T1000 (cell line): ENCODE measurements at regions not wholly inside any gene's neighbourhood (a gene's known extent, or its start where the extent isn't known, plus 50 kb on each side); places are given as distances from the start of the nearest gene placed in this dataset.

Source experiments
- DNase-seq: peaks from one replicate; lab custom pipeline; 2025; ENCODE audit warnings: mixed read lengths; lab: John Stamatoyannopoulos, UW

GRCh38 chr9:88791105-88791805 is 200.0 kb upstream of the S1PR3 start:
- no peak for DNase-seq

GRCh38 chr9:88792502-88792901 is 198.8 kb upstream of the S1PR3 start:
- DNase-seq: no peak

DNA sequence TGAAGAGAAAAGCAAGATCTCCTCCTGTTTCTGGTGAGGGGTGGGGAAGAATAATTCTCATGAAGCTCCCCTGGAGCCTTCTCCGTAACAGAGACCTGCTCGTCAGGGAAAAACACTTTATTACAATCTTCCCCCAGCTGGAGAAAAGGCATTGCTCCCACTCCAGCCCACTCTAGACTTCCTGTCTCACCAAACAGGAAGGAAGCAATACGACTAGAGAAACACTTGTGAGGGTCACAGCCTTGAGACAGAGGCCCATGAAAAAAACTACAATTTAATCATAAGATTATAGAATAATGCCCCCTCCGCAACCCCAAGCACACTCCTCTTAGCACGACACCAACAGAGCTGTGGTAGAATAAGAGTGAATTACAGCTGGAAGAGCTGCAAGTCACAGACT is 197.2 kb upstream of the S1PR3 start:
- no peak for DNase-seq

GRCh38 chr9:88796947-88797346 is 194.3 kb upstream of the S1PR3 start:
- DNase-seq: no peak

GRCh38 chr9:88798476-88798875 is 192.8 kb upstream of the S1PR3 start:
- no peak for DNase-seq

GRCh38 chr9:88799541-88800328 is 191.5 kb upstream of the S1PR3 start:
- DNase-seq: no peak

DNA sequence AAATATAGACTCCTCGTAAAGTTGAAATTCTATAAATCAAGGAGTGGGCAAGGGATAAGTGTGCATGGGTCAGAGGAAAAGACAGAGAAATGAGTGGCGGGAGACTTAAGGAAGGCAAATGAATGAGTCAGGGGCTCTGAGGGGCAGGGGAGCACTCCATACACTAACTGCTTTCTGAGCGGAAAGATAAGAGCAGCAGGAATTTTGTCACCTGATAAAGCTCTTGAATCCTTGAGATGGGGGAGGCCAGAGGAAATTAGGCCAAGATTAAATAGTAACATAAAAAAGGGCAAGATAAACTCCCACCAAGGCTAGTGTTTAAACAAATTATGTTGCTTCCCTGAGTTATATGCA is 191.0 kb upstream of the S1PR3 start:
- no peak for DNase-seq

DNA sequence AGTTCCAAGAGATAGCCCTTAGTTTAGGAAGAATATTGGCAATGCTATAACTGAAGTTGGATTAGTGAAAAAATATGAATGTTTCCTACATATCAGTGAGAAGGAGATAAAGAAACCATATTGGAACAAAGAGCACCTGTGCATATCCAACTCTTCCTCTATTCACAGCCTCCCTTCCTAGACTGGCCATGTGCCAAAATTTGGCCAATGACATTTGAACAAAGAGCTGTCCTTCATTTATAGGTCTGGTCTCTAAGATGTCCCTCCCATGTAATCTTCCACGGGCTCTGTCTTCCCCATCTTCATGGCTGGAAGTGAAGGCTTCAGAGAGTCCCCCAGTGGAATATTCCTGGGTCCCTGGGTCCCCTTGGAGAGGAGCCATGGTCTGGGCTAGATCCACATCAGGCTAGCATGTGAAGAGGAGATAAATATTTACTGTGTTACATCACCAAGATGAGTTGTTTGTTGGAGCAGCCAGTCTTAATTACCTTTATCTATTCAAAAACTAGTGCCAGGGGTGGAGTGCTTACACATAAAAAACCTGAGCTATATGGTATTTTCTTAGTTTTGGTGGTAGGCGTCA is 190.0 kb upstream of the S1PR3 start:
- DNase-seq: no peak

DNA sequence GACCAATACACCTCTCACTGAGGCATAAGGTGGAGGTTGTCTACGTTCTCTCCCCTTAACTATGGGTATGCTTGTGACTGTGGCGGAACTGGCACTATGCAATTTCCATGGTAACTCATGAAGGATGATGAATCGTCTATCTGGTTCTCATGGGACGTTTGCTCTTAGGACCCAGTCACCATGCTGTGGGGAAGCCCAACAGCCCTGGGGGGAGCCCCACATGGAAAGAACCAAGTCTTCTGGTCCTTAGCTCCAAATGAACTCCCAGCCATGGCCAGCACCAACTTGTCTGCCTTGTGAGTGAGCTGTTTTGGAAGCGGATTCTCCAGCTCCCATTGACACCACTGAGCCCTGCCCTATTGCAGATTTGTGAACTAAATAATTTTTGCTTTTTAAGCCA is 188.7 kb upstream of the S1PR3 start:
- no peak for DNase-seq

DNA sequence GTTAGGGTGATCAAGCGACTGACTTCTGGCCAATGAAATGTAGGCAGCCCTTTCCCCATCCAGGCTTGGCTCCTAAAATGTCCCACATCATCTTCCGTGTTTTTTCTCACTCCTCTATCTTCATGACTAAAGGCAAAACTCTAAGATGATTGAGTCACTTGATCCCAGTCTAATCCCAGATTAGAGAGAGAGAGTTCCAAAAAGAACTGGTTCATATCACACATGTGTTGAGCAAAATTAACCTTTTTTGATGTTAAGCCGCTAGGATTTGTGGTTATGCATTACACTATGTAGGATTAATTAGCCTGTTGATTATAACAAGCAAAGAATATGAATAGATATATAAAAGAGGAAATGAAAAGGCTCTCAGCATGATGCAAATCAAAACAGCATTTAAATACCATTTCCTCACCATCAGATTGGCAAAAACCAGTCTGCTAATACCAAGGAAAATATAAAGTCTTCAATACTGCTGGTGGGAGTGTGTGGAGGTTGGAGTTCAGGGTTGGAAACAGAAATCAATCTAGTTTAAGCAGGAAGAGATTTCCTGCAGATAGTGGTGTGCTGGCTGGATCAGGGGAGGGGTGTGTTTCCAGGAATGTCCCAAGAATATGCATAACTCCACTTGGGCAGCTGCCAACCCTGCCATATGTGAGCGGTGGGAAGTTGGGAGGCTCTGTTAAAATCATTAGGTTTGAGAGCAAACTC is 187.6 kb upstream of the S1PR3 start:
- DNase-seq: no peak

GRCh38 chr9:88804254-88804596 is 187.0 kb upstream of the S1PR3 start:
- no peak for DNase-seq

GRCh38 chr9:88805217-88805943 is 185.9 kb upstream of the S1PR3 start:
- no peak for DNase-seq

DNA sequence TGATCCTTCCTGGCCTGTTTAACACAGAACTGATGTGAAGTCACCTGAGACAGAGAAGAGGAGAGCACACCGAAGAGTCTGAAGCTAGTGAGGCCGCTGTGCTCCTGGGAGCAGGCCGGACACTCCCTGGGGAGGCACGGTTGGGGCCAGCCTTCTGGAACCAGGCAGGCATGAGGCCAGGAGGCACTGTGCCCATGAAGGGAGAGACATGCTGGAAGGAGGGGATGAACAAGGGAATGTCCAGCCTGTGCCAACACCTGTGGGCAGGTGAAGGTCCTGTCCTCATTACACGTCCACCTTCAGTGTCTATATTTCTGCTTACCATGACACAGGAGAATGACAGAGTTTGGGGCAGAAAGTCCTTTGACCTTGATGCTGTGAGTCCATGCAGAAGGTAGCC is 183.8 kb upstream of the S1PR3 start:
- DNase-seq: no peak

DNA sequence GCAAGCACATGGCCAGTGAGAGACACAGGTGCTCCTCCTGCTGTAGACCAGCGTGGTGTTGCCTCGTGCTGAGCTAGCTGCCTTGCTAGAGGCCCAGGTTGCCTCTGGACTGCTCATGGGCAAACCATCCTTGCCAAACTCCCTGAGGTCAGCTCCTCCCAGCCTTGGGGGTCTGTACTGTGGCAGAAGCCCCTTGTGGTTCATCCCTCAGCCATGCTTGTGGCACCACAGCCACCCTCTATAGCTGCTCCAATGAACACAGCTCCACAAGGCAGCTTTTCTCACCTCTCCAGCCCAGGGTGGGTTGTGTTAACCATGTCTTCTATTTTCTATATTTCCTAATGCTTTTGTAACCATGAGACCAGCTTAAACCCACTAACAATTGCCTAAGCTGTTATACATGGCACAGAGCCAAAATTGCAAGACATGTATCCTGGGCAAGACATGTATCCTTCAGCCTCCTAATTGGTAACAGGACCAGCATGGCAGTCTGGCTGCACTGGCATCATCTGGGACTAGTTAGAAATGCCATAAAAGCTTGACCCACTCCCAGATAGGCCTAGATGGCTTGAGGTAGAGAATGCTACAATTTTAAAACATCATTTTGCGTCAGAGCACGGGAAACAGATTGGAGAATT is 183.1 kb upstream of the S1PR3 start:
- DNase-seq: no peak

GRCh38 chr9:88808761-88809354 is 182.4 kb upstream of the S1PR3 start:
- DNase-seq: no peak

GRCh38 chr9:88809355-88810161 is 181.7 kb upstream of the S1PR3 start:
- no peak for DNase-seq

DNA sequence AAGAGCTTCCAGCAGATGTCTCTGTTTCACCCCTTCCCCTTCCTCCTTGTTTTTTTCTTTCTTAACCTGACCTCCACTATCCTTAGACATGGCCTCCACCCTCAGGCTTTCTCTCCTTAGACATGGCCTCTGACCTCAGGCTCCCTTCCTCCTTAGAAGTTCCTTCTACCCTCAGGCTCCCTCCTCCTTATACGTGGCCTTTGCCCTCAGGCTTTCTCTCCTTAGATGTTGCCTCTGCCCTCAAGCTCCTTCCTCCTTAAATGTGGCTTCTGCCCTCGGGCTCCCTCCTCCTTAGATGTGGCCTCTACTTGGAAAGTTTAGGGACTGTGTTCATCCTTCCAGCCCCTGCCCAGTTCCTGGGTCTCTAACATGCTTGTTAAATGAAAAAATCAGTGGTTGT is 180.4 kb upstream of the S1PR3 start:
- DNase-seq: no peak

DNA sequence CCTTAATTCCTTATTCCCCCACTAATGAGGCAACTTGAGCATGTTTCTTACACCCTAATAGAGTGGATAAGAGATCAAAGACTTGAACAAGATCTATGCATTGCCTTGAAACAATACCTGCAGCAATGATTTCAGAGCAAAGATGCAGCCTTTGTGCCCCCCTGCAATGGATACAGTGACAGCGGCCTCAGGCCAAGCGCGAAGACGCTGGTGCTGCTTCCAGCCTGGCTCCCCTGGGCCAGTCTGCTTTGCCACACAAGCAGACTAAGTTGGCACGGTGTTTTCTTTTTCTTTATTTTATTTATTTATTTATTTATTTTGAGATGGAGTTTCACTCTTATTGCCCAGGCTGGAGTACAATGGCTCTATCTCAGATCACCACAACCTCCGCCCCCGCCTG is 179.8 kb upstream of the S1PR3 start:
- no peak for DNase-seq

GRCh38 chr9:88812938-88813637 is 178.2 kb upstream of the S1PR3 start:
- no peak for DNase-seq
